ENCODE measurements at regions not wholly inside any gene's neighbourhood (a gene's known extent, or its start where the extent isn't known, plus 50 kb on each side); places are given as distances from the start of the nearest gene placed in this dataset.
A peak's percentile ranks its signal among the peaks of the same experiment; 100 is the strongest.

DNA sequence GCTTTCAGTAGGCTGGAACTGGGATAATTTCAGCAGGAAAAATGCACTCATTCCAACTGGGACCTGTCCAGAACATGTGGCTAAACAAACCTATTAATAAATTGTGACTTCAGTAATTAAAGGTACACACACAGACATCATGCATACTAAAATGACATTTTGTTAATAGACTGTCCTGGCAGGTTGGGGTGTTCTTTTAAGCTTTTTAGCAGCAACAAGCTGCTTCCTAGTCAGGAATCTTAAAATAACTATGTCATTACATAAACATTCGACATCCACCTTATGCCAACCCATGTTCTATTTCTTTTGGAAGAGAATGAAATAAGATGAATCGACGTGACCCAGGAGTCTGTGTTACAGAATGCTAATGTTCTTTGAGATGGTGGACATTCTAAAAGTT lies 435.7 kb downstream of the TXNL1 start:
- no peak overlapping the region for H3K27ac ChIP-seq (ENCODE audit: low read depth, low read length)
- peaks cover 0 to 5% (median 0%) of the 10 kb centered on the region in 3 donors for H3K4me1 ChIP-seq (ENCODE audit: control insufficient read depth in 3 of 3, insufficient read depth in 3 of 3, low read length in 3 of 3)
- H3K27me3 ChIP-seq (ENCODE audit: control insufficient read depth in 3 of 3, insufficient read depth in 3 of 3, low read length in 3 of 3), result no peaks in the 10 kb centered on the region
- H3K9ac ChIP-seq (ENCODE audit: low read depth in 1 of 3, low read length in 3 of 3), result no peak overlapping the region
- no peaks in the 10 kb centered on the region for H3K36me3 ChIP-seq (ENCODE audit: control insufficient read depth in 3 of 3, insufficient read depth in 3 of 3, low read length in 3 of 3)
- no peak overlapping the region for H3K4me3 ChIP-seq (ENCODE audit: low read length in 3 of 3)
- peaks cover 0 to 2% (median 0%) of the 10 kb centered on the region in 3 donors for H3K9me3 ChIP-seq (ENCODE audit: control insufficient read depth in 3 of 3, low read length in 3 of 3)

- Histone ChIP-seq H3K27ac (ENCODE audit: low read depth, low read length) (peak overlapping the region; percentile 31), H3K9me3 (ENCODE audit: control insufficient read depth in 3 of 3, low read length in 3 of 3) (peaks cover 0 to 2% (median 0%) of the 10 kb centered on the region in 3 donors), H3K9ac (ENCODE audit: low read depth in 1 of 3, low read length in 3 of 3) (no peak overlapping the region), H3K36me3 (ENCODE audit: control insufficient read depth in 3 of 3, insufficient read depth in 3 of 3, low read length in 3 of 3) (no peaks in the 10 kb centered on the region), H3K27me3 (ENCODE audit: control insufficient read depth in 3 of 3, insufficient read depth in 3 of 3, low read length in 3 of 3) (no peaks in the 10 kb centered on the region), H3K4me3 (ENCODE audit: low read length in 3 of 3) (no peak overlapping the region), H3K4me1 (ENCODE audit: control insufficient read depth in 3 of 3, insufficient read depth in 3 of 3, low read length in 3 of 3) (peaks cover 0 to 5% (median 0%) of the 10 kb centered on the region in 3 donors)
Observed at GRCh38 chr18:56200381-56200911, 437.9 kb downstream of the TXNL1 start.

- Histone ChIP-seq H3K4me1 (ENCODE audit: control insufficient read depth in 3 of 3, insufficient read depth in 3 of 3, low read length in 3 of 3) (peaks cover 0 to 5% (median 0%) of the 10 kb centered on the region in 3 donors), H3K27ac (ENCODE audit: low read depth, low read length) (peak overlapping the region; percentile 31), H3K9ac (ENCODE audit: low read depth in 1 of 3, low read length in 3 of 3) (no peak overlapping the region), H3K36me3 (ENCODE audit: control insufficient read depth in 3 of 3, insufficient read depth in 3 of 3, low read length in 3 of 3) (no peaks in the 10 kb centered on the region), H3K4me3 (ENCODE audit: low read length in 3 of 3) (no peak overlapping the region), H3K27me3 (ENCODE audit: control insufficient read depth in 3 of 3, insufficient read depth in 3 of 3, low read length in 3 of 3) (no peaks in the 10 kb centered on the region), H3K9me3 (ENCODE audit: control insufficient read depth in 3 of 3, low read length in 3 of 3) (peaks cover 0 to 2% (median 0%) of the 10 kb centered on the region in 3 donors)
Observed at GRCh38 chr18:56199580-56200330, 438.6 kb downstream of the TXNL1 start.

DNA sequence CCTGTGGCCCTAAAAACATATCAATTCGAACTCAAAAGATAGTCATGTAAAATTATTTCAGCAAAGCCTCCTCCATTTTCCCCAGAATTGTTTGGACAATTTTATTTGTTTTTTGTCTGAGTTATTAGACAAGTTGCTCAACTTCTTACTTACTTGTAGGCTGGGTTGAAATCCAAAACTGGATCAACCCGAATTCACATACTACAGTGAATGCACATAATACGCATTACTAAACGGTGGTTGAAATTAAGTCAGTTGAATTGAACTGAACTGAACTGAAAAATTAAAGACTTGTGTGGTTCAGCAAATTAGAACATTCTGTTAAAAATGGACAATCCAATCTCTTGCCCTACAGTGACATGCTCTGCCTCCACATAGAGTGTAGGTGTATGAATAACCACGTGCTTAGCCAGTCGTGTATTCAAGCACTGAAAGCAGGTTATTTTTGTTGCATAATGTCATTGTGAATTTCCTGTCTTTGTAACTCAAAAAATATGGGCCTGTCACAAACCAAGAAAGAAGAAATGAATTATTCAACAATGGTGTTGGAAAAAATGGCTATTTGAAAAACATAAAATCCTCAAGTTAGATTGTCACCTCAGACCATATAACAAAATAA lies 441.0 kb downstream of the TXNL1 start:
- Histone ChIP-seq H3K9ac (ENCODE audit: low read depth in 1 of 3, low read length in 3 of 3) (no peak overlapping the region), H3K27ac (ENCODE audit: low read depth, low read length) (no peak overlapping the region), H3K27me3 (ENCODE audit: control insufficient read depth in 3 of 3, insufficient read depth in 3 of 3, low read length in 3 of 3) (no peaks in the 10 kb centered on the region), H3K4me3 (ENCODE audit: low read length in 3 of 3) (no peak overlapping the region), H3K36me3 (ENCODE audit: control insufficient read depth in 3 of 3, insufficient read depth in 3 of 3, low read length in 3 of 3) (no peaks in the 10 kb centered on the region), H3K9me3 (ENCODE audit: control insufficient read depth in 3 of 3, low read length in 3 of 3) (no peaks in the 10 kb centered on the region), H3K4me1 (ENCODE audit: control insufficient read depth in 3 of 3, insufficient read depth in 3 of 3, low read length in 3 of 3) (peaks cover 0 to 4% (median 0%) of the 10 kb centered on the region in 3 donors)

DNA sequence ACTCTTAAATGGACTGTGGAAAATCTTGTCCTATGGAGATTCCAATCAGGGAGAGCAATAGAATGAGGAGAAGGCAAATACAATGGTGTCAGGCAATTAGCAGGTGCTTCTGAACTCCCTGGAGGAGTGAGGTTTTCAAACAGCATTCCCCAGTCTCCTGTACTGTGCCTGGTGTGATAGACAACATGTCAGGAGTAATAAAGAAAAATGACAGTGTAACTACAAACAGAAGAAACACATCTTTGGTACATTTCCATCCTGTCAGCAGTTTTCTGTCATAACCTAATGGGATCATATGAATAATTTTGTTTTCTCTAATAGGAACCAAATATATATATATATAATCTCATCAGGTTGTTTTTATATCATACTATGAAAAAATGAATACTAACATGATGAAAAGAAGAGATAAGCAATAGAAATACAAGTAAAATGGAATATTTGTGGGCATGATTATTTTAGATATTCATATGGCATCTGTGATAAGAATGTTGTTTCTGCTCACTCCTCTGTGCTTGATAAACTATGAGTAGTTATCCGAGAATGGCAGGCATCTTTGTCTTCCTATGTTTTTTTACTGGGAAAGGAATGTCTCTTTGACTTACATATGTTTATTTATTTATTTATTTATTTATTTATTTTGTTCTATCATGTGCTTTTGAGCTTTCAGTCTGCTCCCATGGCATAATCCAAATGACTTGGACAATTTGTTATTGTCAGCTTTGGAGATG lies 441.7 kb downstream of the TXNL1 start:
- Histone ChIP-seq H3K9ac (ENCODE audit: low read depth in 1 of 3, low read length in 3 of 3) (no peak overlapping the region), H3K4me3 (ENCODE audit: low read length in 3 of 3) (no peak overlapping the region), H3K27ac (ENCODE audit: low read depth, low read length) (no peak overlapping the region), H3K9me3 (ENCODE audit: control insufficient read depth in 3 of 3, low read length in 3 of 3) (no peaks in the 10 kb centered on the region), H3K27me3 (ENCODE audit: control insufficient read depth in 3 of 3, insufficient read depth in 3 of 3, low read length in 3 of 3) (no peaks in the 10 kb centered on the region), H3K4me1 (ENCODE audit: control insufficient read depth in 3 of 3, insufficient read depth in 3 of 3, low read length in 3 of 3) (no peaks in the 10 kb centered on the region), H3K36me3 (ENCODE audit: control insufficient read depth in 3 of 3, insufficient read depth in 3 of 3, low read length in 3 of 3) (no peaks in the 10 kb centered on the region)

- no peak overlapping the region for H3K9ac ChIP-seq (ENCODE audit: low read depth in 1 of 3, low read length in 3 of 3)
- no peaks in the 10 kb centered on the region for H3K27me3 ChIP-seq (ENCODE audit: control insufficient read depth in 3 of 3, insufficient read depth in 3 of 3, low read length in 3 of 3)
- H3K4me3 ChIP-seq (ENCODE audit: low read length in 3 of 3), result no peak overlapping the region
- no peak overlapping the region for H3K27ac ChIP-seq (ENCODE audit: low read depth, low read length)
- no peaks in the 10 kb centered on the region for H3K9me3 ChIP-seq (ENCODE audit: control insufficient read depth in 3 of 3, low read length in 3 of 3)
- no peaks in the 10 kb centered on the region for H3K4me1 ChIP-seq (ENCODE audit: control insufficient read depth in 3 of 3, insufficient read depth in 3 of 3, low read length in 3 of 3)
- H3K36me3 ChIP-seq (ENCODE audit: control insufficient read depth in 3 of 3, insufficient read depth in 3 of 3, low read length in 3 of 3), result no peaks in the 10 kb centered on the region
Observed at GRCh38 chr18:56191334-56191733, 447.1 kb downstream of the TXNL1 start.

DNA sequence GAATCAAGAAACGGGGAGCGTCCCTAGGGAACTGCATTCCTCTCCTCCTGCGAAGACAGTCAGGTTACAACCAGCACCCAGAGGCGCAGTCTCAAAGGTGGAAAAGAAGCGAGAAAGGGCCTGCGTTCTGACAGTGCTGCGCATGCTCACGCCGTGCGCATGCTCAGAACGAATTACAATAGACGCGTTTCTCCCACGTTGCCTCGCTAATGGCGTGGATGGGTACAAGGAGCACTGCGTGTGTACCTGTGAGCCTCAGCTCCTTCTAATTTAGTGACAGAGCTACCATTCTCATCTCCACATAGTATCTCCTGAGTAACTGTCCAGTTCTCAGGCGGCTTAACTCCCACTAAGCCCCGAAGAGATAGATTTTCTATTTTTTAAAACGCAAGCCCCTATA lies 448.8 kb downstream of the TXNL1 start:
- Histone ChIP-seq H3K27ac (ENCODE audit: low read depth, low read length) (no peak overlapping the region), H3K36me3 (ENCODE audit: control insufficient read depth in 3 of 3, insufficient read depth in 3 of 3, low read length in 3 of 3) (no peaks in the 10 kb centered on the region), H3K9me3 (ENCODE audit: control insufficient read depth in 3 of 3, low read length in 3 of 3) (no peaks in the 10 kb centered on the region), H3K4me1 (ENCODE audit: control insufficient read depth in 3 of 3, insufficient read depth in 3 of 3, low read length in 3 of 3) (no peaks in the 10 kb centered on the region), H3K27me3 (ENCODE audit: control insufficient read depth in 3 of 3, insufficient read depth in 3 of 3, low read length in 3 of 3) (no peaks in the 10 kb centered on the region), H3K4me3 (ENCODE audit: low read length in 3 of 3) (no peak overlapping the region), H3K9ac (ENCODE audit: low read depth in 1 of 3, low read length in 3 of 3) (no peak overlapping the region)

- Histone ChIP-seq H3K36me3 (ENCODE audit: control insufficient read depth in 3 of 3, insufficient read depth in 3 of 3, low read length in 3 of 3) (no peaks in the 10 kb centered on the region), H3K9ac (ENCODE audit: low read depth in 1 of 3, low read length in 3 of 3) (no peak overlapping the region), H3K4me1 (ENCODE audit: control insufficient read depth in 3 of 3, insufficient read depth in 3 of 3, low read length in 3 of 3) (no peaks in the 10 kb centered on the region), H3K27me3 (ENCODE audit: control insufficient read depth in 3 of 3, insufficient read depth in 3 of 3, low read length in 3 of 3) (no peaks in the 10 kb centered on the region), H3K9me3 (ENCODE audit: control insufficient read depth in 3 of 3, low read length in 3 of 3) (no peaks in the 10 kb centered on the region), H3K4me3 (ENCODE audit: low read length in 3 of 3) (no peak overlapping the region), H3K27ac (ENCODE audit: low read depth, low read length) (no peak overlapping the region)
Observed at GRCh38 chr18:56188529-56189275, 449.7 kb downstream of the TXNL1 start.

GRCh38 chr18:56186319-56186718 lies 452.1 kb downstream of the TXNL1 start:
- Histone ChIP-seq H3K27me3 (ENCODE audit: control insufficient read depth in 3 of 3, insufficient read depth in 3 of 3, low read length in 3 of 3) (no peaks in the 10 kb centered on the region), H3K27ac (ENCODE audit: low read depth, low read length) (no peak overlapping the region), H3K9me3 (ENCODE audit: control insufficient read depth in 3 of 3, low read length in 3 of 3) (no peaks in the 10 kb centered on the region), H3K36me3 (ENCODE audit: control insufficient read depth in 3 of 3, insufficient read depth in 3 of 3, low read length in 3 of 3) (no peaks in the 10 kb centered on the region), H3K4me3 (ENCODE audit: low read length in 3 of 3) (no peak overlapping the region), H3K9ac (ENCODE audit: low read depth in 1 of 3, low read length in 3 of 3) (no peak overlapping the region), H3K4me1 (ENCODE audit: control insufficient read depth in 3 of 3, insufficient read depth in 3 of 3, low read length in 3 of 3) (no peaks in the 10 kb centered on the region)
